Activated B cell treated with CpG ODN at 0.5 μM for 24 hours (primary cell): ENCODE measurements at regions not wholly inside any gene's neighbourhood (a gene's known extent, or its start where the extent isn't known, plus 50 kb on each side); places are given as distances from the start of the nearest gene placed in this dataset.

Experiments used
- ATAC-seq: fragments of 200-7000 bp; cut with Tn5 transposase; one replicate; pipeline ENCODE4 v1.10.0; 2021; ENCODE audit warnings: low read depth, mild to moderate bottlenecking, moderate library complexity
- CTCF ChIA-PET: fragments of 350-600 bp; sonication (Branson Sonifier 250); formaldehyde crosslinking; loops from one replicate; lab custom pipeline; 2021; ENCODE audit warnings: antibody characterized with exemption; lab: Charles Lee
- POLR2A ChIA-PET: fragments of 350-600 bp; sonication (Branson Sonifier 250); formaldehyde crosslinking; loops from one replicate; lab custom pipeline; 2021; ENCODE audit warnings: antibody characterized with exemption; lab: Charles Lee
- DNase-seq: peaks from one replicate; pipeline ENCODE4 v3.0.0; 2022
- H3K27ac Mint-ChIP-seq: one replicate; pipeline ENCODE4 v1.8.0; 2020; ENCODE audit warnings: mixed read lengths
- H3K27me3 Mint-ChIP-seq: one replicate; pipeline ENCODE4 v1.8.0; 2021; ENCODE audit warnings: mixed read lengths
- H3K36me3 Mint-ChIP-seq: one replicate; pipeline ENCODE4 v1.8.0; 2021; ENCODE audit warnings: low read depth, mixed read lengths
- H3K4me1 Mint-ChIP-seq: one replicate; pipeline ENCODE4 v1.8.0; 2021; ENCODE audit warnings: mixed read lengths
- H3K4me3 Mint-ChIP-seq: one replicate; pipeline ENCODE4 v1.8.0; 2020; ENCODE audit warnings: mild to moderate bottlenecking, mixed read lengths
- H3K9me3 Mint-ChIP-seq: one replicate; pipeline ENCODE4 v1.8.0; 2020; ENCODE audit warnings: mixed read lengths
- CTCF ChIP-seq: fragments of 200-600 bp; IDR thresholded peaks from one replicate; pipeline ENCODE4 v1.8.0; 2022; ENCODE audit warnings: antibody characterized with exemption, mild to moderate bottlenecking
- intact Hi-C: fragments of 100-400 bp; cut with micrococcal nuclease; formaldehyde crosslinking; loops from one replicate; pipeline ENCODE4 v1.15.1; 2024

GRCh38 chr13:37495046-37495445 lies 103.5 kb downstream of the POSTN start:
- ATAC-seq (no peak), DNase-seq (no peak)
- CTCF ChIA-PET, result no interaction called here
- Mint-ChIP-seq H3K27me3 (no peaks in the 10 kb centered on the region), H3K36me3 (no peaks in the 10 kb centered on the region), H3K27ac (no peak overlapping the region), H3K4me3 (no peak overlapping the region), H3K9me3 (peaks cover 3% of the 10 kb centered on the region), H3K4me1 (no peaks in the 10 kb centered on the region)
- intact Hi-C loops, result no loop called here
- no peak for TF ChIP-seq CTCF
- POLR2A ChIA-PET, result no interaction called here

- ATAC-seq (no peak), DNase-seq (no peak)
- Mint-ChIP-seq H3K27ac (no peak overlapping the region), H3K9me3 (no peaks in the 10 kb centered on the region), H3K27me3 (no peaks in the 10 kb centered on the region), H3K4me1 (no peaks in the 10 kb centered on the region), H3K36me3 (no peaks in the 10 kb centered on the region), H3K4me3 (no peak overlapping the region)
- intact Hi-C loops, result no loop called here
- POLR2A ChIA-PET, result no interaction called here
- CTCF ChIA-PET, result no interaction called here
- TF ChIP-seq CTCF, result no peak
These were observed 104.8 kb downstream of the POSTN start for GRCh38 chr13:37493775-37494174.

- no peak for TF ChIP-seq CTCF
- ChIA-PET POLR2A (no interaction called here), CTCF (no interaction called here)
- DNase-seq, result no peak
- Mint-ChIP-seq H3K27me3 (no peaks in the 10 kb centered on the region), H3K4me3 (no peak overlapping the region), H3K9me3 (no peaks in the 10 kb centered on the region), H3K27ac (no peak overlapping the region), H3K36me3 (no peaks in the 10 kb centered on the region), H3K4me1 (no peaks in the 10 kb centered on the region)
- intact Hi-C loops, result no loop called here
- no peak for ATAC-seq
These were observed 105.6 kb downstream of the POSTN start for GRCh38 chr13:37492741-37493514.

- no peak for TF ChIP-seq CTCF
- Mint-ChIP-seq H3K4me1 (no peaks in the 10 kb centered on the region), H3K4me3 (no peak overlapping the region), H3K27me3 (no peaks in the 10 kb centered on the region), H3K27ac (no peak overlapping the region), H3K9me3 (peaks cover 3% of the 10 kb centered on the region), H3K36me3 (no peaks in the 10 kb centered on the region)
- intact Hi-C loops, result no loop called here
- DNase-seq, result no peak
- ChIA-PET CTCF (no interaction called here), POLR2A (no interaction called here)
- ATAC-seq, result no peak
These were observed 106.5 kb downstream of the POSTN start for GRCh38 chr13:37492075-37492474.

- peaks cover 3% of the 10 kb centered on the region for H3K9me3 Mint-ChIP-seq
- no peak for TF ChIP-seq CTCF
- H3K27me3 Mint-ChIP-seq, result no peaks in the 10 kb centered on the region
- H3K36me3 Mint-ChIP-seq, result no peaks in the 10 kb centered on the region
- intact Hi-C loops, result no loop called here
- H3K4me3 Mint-ChIP-seq, result no peak overlapping the region
- H3K4me1 Mint-ChIP-seq, result no peaks in the 10 kb centered on the region
- ATAC-seq, result no peak
- ChIA-PET CTCF (no interaction called here), POLR2A (no interaction called here)
- no peak overlapping the region for H3K27ac Mint-ChIP-seq
- DNase-seq, result no peak
These were observed 106.9 kb downstream of the POSTN start for GRCh38 chr13:37491661-37492060.
